Kasumi-1 (cell line): ENCODE measurements at regions not wholly inside any gene's neighbourhood (a gene's known extent, or its start where the extent isn't known, plus 50 kb on each side); places are given as distances from the start of the nearest gene placed in this dataset.
"Not testable (repeated sequence)": the region's sequence is repeated elsewhere in the genome, so short reads cannot be mapped to it uniquely, and the experiment has no call there.

Experiments
- DNase-seq, 2 experiments: peaks; one replicate each; lab custom pipeline; 2025; lab: John Stamatoyannopoulos, UW

DNA sequence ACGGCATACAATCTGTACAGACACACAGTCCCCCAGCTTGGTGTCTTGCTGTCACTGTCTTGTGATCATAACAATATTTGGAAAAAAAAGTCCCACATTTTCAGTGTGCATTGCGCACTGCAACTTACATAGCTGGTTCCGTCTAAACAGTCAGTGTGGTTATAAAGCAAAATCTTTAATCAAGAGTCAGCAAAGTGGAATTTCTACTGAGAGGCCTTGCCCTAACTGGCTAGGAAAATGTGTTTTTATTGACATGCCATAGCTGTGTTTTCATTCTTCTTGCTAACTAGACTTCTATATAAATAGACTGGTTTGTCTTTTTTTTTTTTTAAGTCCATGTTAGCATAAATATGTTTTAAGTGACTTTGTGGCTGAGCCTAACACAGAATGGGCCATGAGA is 174.8 kb downstream of the POLR2M start:
- no peak for DNase-seq

DNA sequence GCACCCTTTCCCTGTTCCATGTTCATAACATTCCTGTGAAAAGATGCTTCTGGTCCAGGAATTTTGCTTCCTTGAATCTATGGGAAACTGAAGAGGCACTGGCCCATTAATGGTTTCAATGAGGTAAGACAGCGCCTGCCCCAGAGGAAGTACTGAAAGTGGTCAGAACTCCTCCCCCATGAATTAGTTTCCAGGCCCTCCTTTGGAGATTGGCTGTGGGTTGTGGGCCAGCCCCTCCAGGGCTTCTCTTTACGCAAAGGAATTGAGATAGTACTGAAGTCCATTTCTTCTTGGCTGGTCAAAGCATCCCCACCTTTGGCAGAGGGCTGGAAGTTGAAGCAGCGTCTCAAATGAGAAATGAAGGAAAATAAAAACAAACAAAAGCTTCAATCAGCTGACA is 175.5 kb downstream of the POLR2M start:
- no peak for DNase-seq

- no peak for DNase-seq
These were observed 177.2 kb downstream of the POLR2M start for GRCh38 chr15:57883701-57884100.

- DNase-seq = no peak
These were observed 178.4 kb downstream of the POLR2M start for GRCh38 chr15:57884936-57885335.

DNA sequence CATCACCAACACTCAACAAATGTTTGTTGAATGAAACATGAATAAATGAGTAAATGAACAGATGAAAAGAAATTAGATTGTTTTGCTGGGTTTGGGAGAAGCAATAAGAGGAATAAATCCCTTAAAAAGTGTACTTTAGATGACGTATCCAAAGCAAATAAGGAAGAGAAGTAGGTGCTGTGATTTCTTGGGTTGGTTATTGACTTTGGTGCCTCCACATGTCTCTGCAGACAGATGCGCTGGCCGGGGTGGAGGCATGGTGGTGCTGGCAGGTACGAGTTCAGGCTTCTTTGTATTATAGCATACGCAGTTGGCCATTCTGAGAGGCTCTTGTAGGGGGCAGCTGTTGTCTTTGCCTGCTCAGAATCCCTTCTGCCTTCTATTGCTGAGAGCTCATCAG is 178.9 kb downstream of the POLR2M start:
- DNase-seq = no peak

- no peak for DNase-seq
These were observed 177.7 kb downstream of the ALDH1A2 start for GRCh38 chr15:57887825-57888224.

DNA sequence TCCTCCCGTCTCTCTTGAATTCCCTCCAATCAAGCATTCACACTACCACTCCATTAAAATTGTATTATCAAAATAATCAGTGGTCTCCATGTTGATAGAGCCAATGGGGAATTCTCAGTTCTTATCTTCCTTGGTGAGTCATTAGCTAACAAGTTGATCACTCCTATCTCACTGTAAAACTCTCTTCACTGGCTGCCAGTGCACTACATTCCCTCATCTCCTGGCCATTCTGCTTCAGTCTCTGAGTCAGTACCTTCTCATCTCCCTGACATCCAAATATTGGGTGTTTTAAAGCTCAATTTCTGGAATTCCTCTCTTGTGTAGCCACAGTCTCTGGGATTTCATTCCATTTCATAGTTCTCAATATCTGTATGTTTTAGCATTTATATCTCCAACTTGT is 175.2 kb downstream of the ALDH1A2 start:
- no peak for DNase-seq

- DNase-seq = no peak
These were observed 174.6 kb downstream of the ALDH1A2 start for GRCh38 chr15:57890878-57891277.

DNA sequence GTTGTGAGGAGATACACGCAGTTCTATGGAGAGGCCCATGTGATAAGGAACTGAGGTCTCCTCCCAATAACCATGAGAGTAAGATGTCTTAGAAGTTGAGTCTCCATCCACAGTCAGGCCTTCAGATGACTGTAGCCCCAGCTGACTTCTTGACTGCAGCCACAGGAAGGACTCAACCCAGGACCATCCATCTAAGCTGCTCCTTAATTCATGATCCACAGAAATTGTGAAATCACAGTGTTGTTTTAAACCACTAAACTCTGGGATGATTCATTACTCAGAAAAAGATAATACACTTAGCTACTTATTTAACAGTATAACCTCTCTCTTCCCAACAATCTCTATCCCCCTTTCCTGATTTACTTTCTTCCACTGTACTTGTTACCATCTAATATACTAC is 173.3 kb downstream of the ALDH1A2 start:
- DNase-seq = no peak

- DNase-seq = no peak
These were observed 172.5 kb downstream of the ALDH1A2 start for GRCh38 chr15:57893040-57893439.

DNA sequence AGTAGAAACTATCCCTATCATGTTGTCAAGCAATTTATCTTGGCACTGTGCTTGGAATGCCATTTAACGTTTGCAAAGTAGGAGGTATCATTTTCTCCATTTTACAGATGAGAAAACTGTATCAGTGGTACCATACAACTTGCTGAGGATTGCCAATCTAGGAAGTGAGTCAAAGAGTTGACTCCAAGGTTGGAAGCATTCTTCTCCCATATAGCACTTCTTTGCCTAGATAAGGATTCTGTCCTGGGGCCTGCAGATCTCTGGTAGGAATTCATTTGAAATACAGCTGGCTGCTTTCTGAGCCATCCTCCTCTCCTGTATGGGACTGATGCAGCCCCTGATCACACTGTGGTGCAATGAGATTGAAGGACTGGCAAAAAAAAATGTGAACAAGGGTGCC is 170.2 kb downstream of the ALDH1A2 start:
- no peak for DNase-seq

- DNase-seq = no peak
These were observed 169.4 kb downstream of the ALDH1A2 start for GRCh38 chr15:57896114-57896513.

GRCh38 chr15:57896899-57897298 is 168.6 kb downstream of the ALDH1A2 start:
- DNase-seq = not testable (repeated sequence)

DNA sequence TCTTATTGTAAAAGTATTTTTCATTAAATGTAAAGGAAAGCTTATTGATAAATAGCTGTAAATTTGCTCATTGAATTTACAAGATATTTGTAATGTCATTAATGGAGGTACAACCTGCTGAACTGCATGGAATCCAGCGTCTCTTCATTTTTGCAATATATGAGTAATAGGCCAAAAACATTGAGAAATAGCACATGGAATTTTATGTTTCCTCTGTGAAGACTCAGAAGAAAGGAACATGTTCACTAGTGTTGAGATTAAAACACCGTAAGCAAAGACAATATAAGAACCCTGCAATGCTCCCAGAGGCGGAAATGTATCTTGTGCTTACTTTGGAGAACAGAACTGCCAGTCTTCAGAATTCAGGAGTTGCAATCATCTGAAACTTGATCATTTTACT is 167.6 kb downstream of the ALDH1A2 start:
- no peak for DNase-seq

DNA sequence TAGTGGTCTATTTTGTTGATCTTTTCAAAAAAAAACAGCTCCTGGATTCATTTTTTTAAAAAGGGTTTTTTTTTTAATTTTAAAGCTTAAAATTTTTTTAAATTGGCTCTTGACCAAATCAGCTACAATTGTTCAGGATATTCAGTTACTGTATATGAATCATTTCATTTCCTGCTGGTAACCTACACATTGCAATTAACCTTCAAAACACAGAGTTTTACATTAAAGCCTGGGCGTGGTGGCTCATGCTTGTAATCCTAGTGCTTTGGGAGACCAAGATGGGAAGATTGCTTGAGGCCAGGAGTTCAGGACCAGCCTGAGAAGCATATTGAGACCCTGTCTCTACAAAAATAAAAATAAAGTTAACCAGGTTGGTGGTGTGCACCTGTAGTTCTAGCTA is 163.4 kb downstream of the ALDH1A2 start:
- DNase-seq = no peak
